Fibroblast of lung (primary cell): ENCODE measurements at regions not wholly inside any gene's neighbourhood (a gene's known extent, or its start where the extent isn't known, plus 50 kb on each side); places are given as distances from the start of the nearest gene placed in this dataset.

Source experiments
- EZH2 ChIP-seq: IDR thresholded peaks from 2 replicates; pipeline ENCODE4 v1.5.1; 2012; ENCODE audit warnings: low read length, control low read depth, mild to moderate bottlenecking; ENCODE audit errors: missing control alignments
- TF ChIP-seq, protein P1 (sequence below), 2 donors: IDR thresholded peaks in 1 of 2; conservative IDR thresholded peaks in 1 of 2; 1 replicate in 1 of 2; 2 replicates in 1 of 2; pipeline ENCODE4 v1.5.1; 2011 to 2012; ENCODE audit warnings: low read length in 2 of 2, control low read depth in 1 of 2, inconsistent platforms in 1 of 2, low read depth in 1 of 2, mild to moderate bottlenecking in 1 of 2

DNA sequence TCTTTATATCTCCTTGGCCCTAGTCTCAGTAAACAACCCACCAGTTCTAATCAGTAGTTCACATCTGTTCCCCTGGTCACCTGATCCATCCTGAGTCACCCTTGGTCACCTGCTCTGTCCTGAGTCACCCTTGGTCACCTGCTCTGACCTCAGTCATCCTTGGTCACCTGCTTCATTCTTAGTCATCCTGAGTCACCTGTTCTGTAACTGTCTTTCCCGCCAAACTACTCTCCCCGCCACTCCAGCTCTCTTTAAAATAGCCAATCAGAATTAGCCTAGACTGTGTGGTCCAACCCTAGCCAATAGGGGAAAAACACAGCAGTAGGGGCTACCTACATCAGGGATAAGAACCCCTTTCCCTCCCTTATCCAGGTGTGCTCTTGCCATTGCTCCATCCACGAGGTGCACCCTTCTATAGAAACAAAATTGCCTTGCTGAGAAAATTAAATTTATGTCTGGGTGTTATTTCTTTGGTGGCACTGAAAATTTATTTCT lies 245.4 kb upstream of the DIO3 start:
- TF ChIP-seq, protein P1, sequence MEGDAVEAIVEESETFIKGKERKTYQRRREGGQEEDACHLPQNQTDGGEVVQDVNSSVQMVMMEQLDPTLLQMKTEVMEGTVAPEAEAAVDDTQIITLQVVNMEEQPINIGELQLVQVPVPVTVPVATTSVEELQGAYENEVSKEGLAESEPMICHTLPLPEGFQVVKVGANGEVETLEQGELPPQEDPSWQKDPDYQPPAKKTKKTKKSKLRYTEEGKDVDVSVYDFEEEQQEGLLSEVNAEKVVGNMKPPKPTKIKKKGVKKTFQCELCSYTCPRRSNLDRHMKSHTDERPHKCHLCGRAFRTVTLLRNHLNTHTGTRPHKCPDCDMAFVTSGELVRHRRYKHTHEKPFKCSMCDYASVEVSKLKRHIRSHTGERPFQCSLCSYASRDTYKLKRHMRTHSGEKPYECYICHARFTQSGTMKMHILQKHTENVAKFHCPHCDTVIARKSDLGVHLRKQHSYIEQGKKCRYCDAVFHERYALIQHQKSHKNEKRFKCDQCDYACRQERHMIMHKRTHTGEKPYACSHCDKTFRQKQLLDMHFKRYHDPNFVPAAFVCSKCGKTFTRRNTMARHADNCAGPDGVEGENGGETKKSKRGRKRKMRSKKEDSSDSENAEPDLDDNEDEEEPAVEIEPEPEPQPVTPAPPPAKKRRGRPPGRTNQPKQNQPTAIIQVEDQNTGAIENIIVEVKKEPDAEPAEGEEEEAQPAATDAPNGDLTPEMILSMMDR (conservative IDR thresholded peaks at IDR 0.05 in 1 of 2, IDR thresholded peaks at IDR 0.05 in 1 of 2; ENCODE audit: low read depth in 1 of 2, low read length in 2 of 2) = no peak
- no peak for TF ChIP-seq EZH2
